ENCODE measurements at regions not wholly inside any gene's neighbourhood (a gene's known extent, or its start where the extent isn't known, plus 50 kb on each side); places are given as distances from the start of the nearest gene placed in this dataset.

DNA sequence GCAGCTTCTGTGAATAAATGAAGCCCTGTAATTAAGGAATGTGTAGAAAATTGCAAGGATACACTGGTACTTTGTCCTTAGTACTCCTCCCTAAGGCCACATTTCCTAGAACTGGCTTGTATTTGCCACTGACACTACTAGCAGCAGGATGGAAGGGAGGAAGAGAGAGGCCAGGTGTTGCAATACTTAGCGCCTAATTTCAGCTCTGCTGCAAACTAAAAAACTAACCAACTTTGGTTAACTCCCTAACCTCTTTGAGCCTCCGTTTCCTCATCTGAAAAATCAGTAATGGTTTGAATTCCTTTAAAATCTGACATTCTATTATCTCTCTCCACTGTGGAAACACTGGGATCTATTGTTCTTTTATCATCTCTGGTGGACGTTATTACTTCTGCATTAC lies 257.0 kb downstream of the SV2B start:
- TF ChIP-seq, protein P1, sequence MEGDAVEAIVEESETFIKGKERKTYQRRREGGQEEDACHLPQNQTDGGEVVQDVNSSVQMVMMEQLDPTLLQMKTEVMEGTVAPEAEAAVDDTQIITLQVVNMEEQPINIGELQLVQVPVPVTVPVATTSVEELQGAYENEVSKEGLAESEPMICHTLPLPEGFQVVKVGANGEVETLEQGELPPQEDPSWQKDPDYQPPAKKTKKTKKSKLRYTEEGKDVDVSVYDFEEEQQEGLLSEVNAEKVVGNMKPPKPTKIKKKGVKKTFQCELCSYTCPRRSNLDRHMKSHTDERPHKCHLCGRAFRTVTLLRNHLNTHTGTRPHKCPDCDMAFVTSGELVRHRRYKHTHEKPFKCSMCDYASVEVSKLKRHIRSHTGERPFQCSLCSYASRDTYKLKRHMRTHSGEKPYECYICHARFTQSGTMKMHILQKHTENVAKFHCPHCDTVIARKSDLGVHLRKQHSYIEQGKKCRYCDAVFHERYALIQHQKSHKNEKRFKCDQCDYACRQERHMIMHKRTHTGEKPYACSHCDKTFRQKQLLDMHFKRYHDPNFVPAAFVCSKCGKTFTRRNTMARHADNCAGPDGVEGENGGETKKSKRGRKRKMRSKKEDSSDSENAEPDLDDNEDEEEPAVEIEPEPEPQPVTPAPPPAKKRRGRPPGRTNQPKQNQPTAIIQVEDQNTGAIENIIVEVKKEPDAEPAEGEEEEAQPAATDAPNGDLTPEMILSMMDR (IDR thresholded peaks at IDR 0.05; ENCODE audit: poor library complexity), result no peak
- no peak for TF ChIP-seq EZH2 (IDR thresholded peaks at IDR 0.05; ENCODE audit: borderline replicate concordance)
- TF ChIP-seq EZH2phosphoT487 (IDR thresholded peaks at IDR 0.05; ENCODE audit: low read depth, severe bottlenecking, unreplicated experiment), result no peak

Measured in hepatocyte (in vitro differentiated cells).